Mesodermal cell (in vitro differentiated cells): ENCODE measurements at regions not wholly inside any gene's neighbourhood (a gene's known extent, or its start where the extent isn't known, plus 50 kb on each side); places are given as distances from the start of the nearest gene placed in this dataset.
"Not testable (repeated sequence)": the region's sequence is repeated elsewhere in the genome, so short reads cannot be mapped to it uniquely, and the experiment has no call there.

Experiments used
- H3K27ac ChIP-seq: 2 replicates; pipeline ENCODE4 v1.7.0; 2013; ENCODE audit warnings: mild to moderate bottlenecking, low read depth, low read length, moderate library complexity; ENCODE audit not compliant: severe bottlenecking
- H3K36me3 ChIP-seq: 2 replicates; pipeline ENCODE4 v1.7.1; 2013; ENCODE audit warnings: mild to moderate bottlenecking, low read length, moderate library complexity; ENCODE audit not compliant: control insufficient read depth, insufficient read depth
- H3K4me1 ChIP-seq: one replicate; pipeline ENCODE4 v1.7.1; 2013; ENCODE audit warnings: mild to moderate bottlenecking, low read length; ENCODE audit not compliant: insufficient read depth, control insufficient read depth, poor library complexity, severe bottlenecking
- H3K4me3 ChIP-seq: 2 replicates; pipeline ENCODE4 v1.7.0; 2013; ENCODE audit warnings: low read length, control low read depth, mild to moderate bottlenecking; ENCODE audit not compliant: insufficient read depth, poor library complexity, severe bottlenecking; ENCODE audit errors: extremely low read depth
- H3K9me3 ChIP-seq: 2 replicates; pipeline ENCODE4 v1.7.1; 2013; ENCODE audit warnings: mild to moderate bottlenecking, low read length, moderate library complexity; ENCODE audit not compliant: control insufficient read depth
- WGBS, 2 experiments: methylation state at CpG; one replicate each; pipeline ENCODE4 v1.1.5; 2013; ENCODE audit warnings: missing lambda C conversion rate in 2 of 2; ENCODE audit not compliant: insufficient coverage in 2 of 2; 5-methylcytosine and 5-hydroxymethylcytosine counted together

GRCh38 chr7:115561335-115562110 lies 469.0 kb downstream of the TFEC start:
- no peaks in the 10 kb centered on the region for H3K4me1 ChIP-seq
- 87 to 96% methylated on average over 2 to 5 of the region's 9 CpGs for WGBS, 2 experiments
- no peak overlapping the region for H3K4me3 ChIP-seq
- no peak overlapping the region for H3K27ac ChIP-seq
- H3K36me3 ChIP-seq = no peaks in the 10 kb centered on the region
- H3K9me3 ChIP-seq = no peaks in the 10 kb centered on the region

- Histone ChIP-seq H3K4me1 (no peaks in the 10 kb centered on the region), H3K4me3 (no peak overlapping the region), H3K36me3 (no peaks in the 10 kb centered on the region), H3K9me3 (no peaks in the 10 kb centered on the region), H3K27ac (no peak overlapping the region)
- no CpG with 5 or more reads among the region's 1 CpG for WGBS, 2 experiments
Observed at GRCh38 chr7:115559877-115560276, 470.7 kb downstream of the TFEC start.

DNA sequence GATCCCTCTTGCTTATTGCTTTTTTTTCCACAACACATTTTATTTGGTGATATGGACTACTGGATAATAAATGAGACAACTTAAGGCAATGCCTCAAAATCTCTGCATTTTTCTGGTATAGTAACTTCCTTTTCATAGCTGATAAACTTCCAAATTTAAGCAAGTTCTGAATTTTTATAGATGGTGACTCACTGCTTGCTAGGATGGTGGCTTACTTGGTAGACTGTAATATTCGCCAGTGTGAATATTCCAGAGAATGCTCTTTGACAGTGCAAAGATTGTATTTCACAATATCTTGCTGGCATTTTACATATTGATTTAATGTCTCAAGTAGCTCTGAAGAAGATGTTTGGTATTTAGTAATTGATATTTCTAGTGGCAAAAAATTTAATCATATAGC lies 472.4 kb downstream of the TFEC start:
- H3K27ac ChIP-seq = no peak overlapping the region
- WGBS, 2 experiments = 83% methylated on average over 1 of the region's 1 CpG; no CpG with 5 or more reads in 1 of the 2 experiments

GRCh38 chr7:115557296-115557695 lies 473.3 kb downstream of the TFEC start:
- H3K4me1 ChIP-seq, H3K4me3 ChIP-seq, H3K9me3 ChIP-seq, H3K36me3 ChIP-seq, H3K27ac ChIP-seq: not testable (repeated sequence)
- WGBS, 2 experiments = 100% methylated on average over 1 of the region's 2 CpGs; no CpG with 5 or more reads in 1 of the 2 experiments

More for the DNA sequence above, 472.4 kb downstream of the TFEC start:
- Histone ChIP-seq H3K9me3 (no peaks in the 10 kb centered on the region), H3K36me3 (no peaks in the 10 kb centered on the region), H3K4me3 (no peak overlapping the region), H3K4me1 (no peaks in the 10 kb centered on the region)

DNA sequence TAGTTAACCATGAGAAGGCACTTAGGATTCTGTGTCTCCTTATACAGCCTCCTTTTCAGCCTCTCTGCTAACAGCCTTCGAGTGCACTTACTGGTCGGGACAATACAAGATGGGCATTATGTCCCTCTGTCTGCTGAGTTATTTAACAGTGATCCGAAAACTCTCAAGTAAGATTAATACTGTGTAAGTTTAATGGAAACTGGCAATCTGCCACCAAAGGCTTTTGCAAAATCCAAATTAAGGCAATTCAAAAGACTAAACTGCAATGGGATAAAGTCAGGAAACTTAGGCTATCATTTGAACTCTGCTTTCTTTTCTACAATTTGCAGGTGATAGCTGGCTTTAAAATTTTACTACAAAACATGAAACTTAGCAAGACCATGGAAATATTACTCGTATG lies 477.8 kb downstream of the TFEC start:
- no peaks in the 10 kb centered on the region for H3K4me1 ChIP-seq
- H3K9me3 ChIP-seq = no peaks in the 10 kb centered on the region
- WGBS, 2 experiments = 85% methylated on average over 2 of the region's 4 CpGs; no CpG with 5 or more reads in 1 of the 2 experiments
- H3K4me3 ChIP-seq = no peak overlapping the region
- no peak overlapping the region for H3K27ac ChIP-seq
- no peaks in the 10 kb centered on the region for H3K36me3 ChIP-seq

GRCh38 chr7:115549910-115550309 lies 480.7 kb downstream of the TFEC start:
- 67% methylated on average over 1 of the region's 2 CpGs; no CpG with 5 or more reads in 1 of the 2 experiments for WGBS, 2 experiments
- no peak overlapping the region for H3K4me3 ChIP-seq
- no peak overlapping the region for H3K27ac ChIP-seq
- H3K9me3 ChIP-seq = no peaks in the 10 kb centered on the region
- H3K4me1 ChIP-seq = no peaks in the 10 kb centered on the region
- H3K36me3 ChIP-seq = no peaks in the 10 kb centered on the region

- no peak overlapping the region for H3K4me3 ChIP-seq
- H3K4me1 ChIP-seq = no peaks in the 10 kb centered on the region
- H3K27ac ChIP-seq = no peak overlapping the region
- no peaks in the 10 kb centered on the region for H3K36me3 ChIP-seq
- 82 to 83% methylated on average over 1 of the region's 1 CpG for WGBS, 2 experiments
- H3K9me3 ChIP-seq = no peaks in the 10 kb centered on the region
Observed at GRCh38 chr7:115548756-115549155, 481.8 kb downstream of the TFEC start.

DNA sequence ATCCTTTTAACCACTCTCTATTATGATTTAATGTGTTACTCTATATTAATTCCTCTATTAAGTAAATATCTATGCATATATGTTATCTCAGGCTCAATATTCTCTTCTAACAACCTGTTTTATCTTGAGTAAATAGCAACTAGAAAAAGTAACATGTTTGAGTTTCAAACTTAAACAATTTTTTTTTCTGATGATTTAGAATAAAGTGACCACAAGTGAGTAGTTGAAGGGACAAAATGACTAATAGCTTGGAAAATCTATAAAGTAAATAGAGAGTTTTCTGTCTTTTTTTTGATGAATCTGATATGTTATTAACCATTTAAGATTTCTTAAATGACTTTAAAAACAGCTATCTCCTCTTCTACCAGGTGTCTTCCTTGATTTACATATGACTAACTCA lies 483.8 kb downstream of the TFEC start:
- H3K9me3 ChIP-seq = no peaks in the 10 kb centered on the region
- no peak overlapping the region for H3K4me3 ChIP-seq
- H3K4me1 ChIP-seq = no peaks in the 10 kb centered on the region
- H3K27ac ChIP-seq = no peak overlapping the region
- no peaks in the 10 kb centered on the region for H3K36me3 ChIP-seq

DNA sequence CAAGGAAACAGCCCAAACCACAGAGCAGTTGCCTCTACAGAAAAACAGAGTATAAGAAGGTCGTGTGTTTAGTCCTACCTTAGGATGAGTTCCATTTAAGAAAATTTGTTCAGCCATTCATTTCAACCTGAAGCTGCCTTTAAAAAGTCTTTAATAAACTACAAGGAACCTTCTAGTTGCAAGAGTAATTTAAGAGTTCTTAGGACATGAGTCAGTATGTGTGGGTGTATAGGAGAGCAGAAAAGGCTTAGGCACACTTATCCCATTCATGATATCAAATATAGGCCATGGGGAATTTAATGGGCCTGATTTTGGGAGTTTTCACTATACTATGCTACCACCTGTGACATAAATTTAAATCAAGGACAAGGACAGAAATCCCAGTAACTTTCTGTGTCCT lies 496.8 kb downstream of the TFEC start:
- Histone ChIP-seq H3K9me3 (no peaks in the 10 kb centered on the region), H3K27ac (no peak overlapping the region), H3K4me3 (no peak overlapping the region), H3K4me1 (no peaks in the 10 kb centered on the region), H3K36me3 (no peaks in the 10 kb centered on the region)
- WGBS, 2 experiments = no CpG with 5 or more reads among the region's 1 CpG

DNA sequence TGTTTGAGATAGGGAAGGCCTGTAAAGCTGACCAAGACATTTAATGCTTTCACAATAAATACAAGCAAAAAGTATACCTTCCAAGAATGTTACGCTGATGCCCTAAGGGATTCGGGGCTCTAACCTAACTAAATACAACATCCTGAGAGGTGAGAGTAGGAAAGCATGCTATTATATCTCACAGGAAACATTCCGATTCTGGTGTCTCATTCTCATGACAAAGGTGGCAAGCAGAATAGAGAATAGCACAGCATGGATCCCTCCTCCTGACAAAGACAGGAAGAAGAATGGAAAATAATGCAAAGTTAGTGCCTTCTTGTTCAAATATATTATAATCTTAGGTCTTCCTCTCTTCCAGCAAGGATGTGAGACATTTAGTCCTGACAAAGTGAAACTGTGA lies 504.3 kb downstream of the TFEC start:
- Histone ChIP-seq H3K4me3 (no peak overlapping the region), H3K27ac (no peak overlapping the region), H3K4me1 (no peaks in the 10 kb centered on the region), H3K9me3 (peaks cover 6% of the 10 kb centered on the region), H3K36me3 (no peaks in the 10 kb centered on the region)
- 0% methylated on average over 1 of the region's 3 CpGs; no CpG with 5 or more reads in 1 of the 2 experiments for whole genome bisulfite sequencing, 2 experiments

GRCh38 chr7:115522174-115522573 lies 508.4 kb downstream of the TFEC start:
- Histone ChIP-seq H3K4me1 (no peaks in the 10 kb centered on the region), H3K27ac (no peak overlapping the region)
- WGBS, 2 experiments = 67 to 74% methylated on average over 1 to 3 of the region's 3 CpGs

More at GRCh38 chr7:115522174-115522573, 508.4 kb downstream of the TFEC start:
- Histone ChIP-seq H3K36me3 (no peaks in the 10 kb centered on the region), H3K9me3 (peaks cover 6% of the 10 kb centered on the region), H3K4me3 (no peak overlapping the region)
